NT2/D1 (cell line): ENCODE measurements at regions not wholly inside any gene's neighbourhood (a gene's known extent, or its start where the extent isn't known, plus 50 kb on each side); places are given as distances from the start of the nearest gene placed in this dataset.

ENCODE experiments used
- DNase-seq: peaks from one replicate; pipeline ENCODE4 v3.0.0-alpha.2; 2011; ENCODE audit warnings: low read depth, low spot score
- H3K27me3 ChIP-seq: 2 replicates; pipeline ENCODE4 v1.6.0; 2011; ENCODE audit warnings: mild to moderate bottlenecking; ENCODE audit not compliant: insufficient read length, insufficient read depth
- H3K36me3 ChIP-seq: 2 replicates; pipeline ENCODE4 v1.6.1; 2011; ENCODE audit warnings: mild to moderate bottlenecking, low read length, mixed read lengths; ENCODE audit not compliant: insufficient read depth, insufficient read length
- H3K4me1 ChIP-seq: 2 replicates; pipeline ENCODE4 v1.5.1; 2011; ENCODE audit not compliant: insufficient read depth, insufficient read length
- H3K4me3 ChIP-seq: 2 replicates; pipeline ENCODE4 v1.5.1; 2011; ENCODE audit warnings: low read depth; ENCODE audit not compliant: insufficient read length
- H3K9ac ChIP-seq: 2 replicates; pipeline ENCODE4 v1.6.0; 2011; ENCODE audit warnings: low read depth; ENCODE audit not compliant: insufficient read length
- H3K9me3 ChIP-seq: 2 replicates; pipeline ENCODE4 v1.5.1; 2011; ENCODE audit warnings: mild to moderate bottlenecking, low read length; ENCODE audit not compliant: insufficient read depth
- SUZ12 ChIP-seq: IDR thresholded peaks from 2 replicates; pipeline ENCODE4 v1.6.1; 2011; ENCODE audit not compliant: insufficient read length, insufficient read depth; ENCODE audit errors: extremely low read depth
- YY1 ChIP-seq: IDR thresholded peaks from 2 replicates; pipeline ENCODE4 v1.6.1; 2011; ENCODE audit not compliant: insufficient read length, insufficient read depth
- ZNF274 ChIP-seq: IDR thresholded peaks from 2 replicates; pipeline ENCODE4 v1.6.1; 2011; ENCODE audit warnings: mild to moderate bottlenecking, low read depth, low read length

GRCh38 chr10:4541292-4541691, 284.7 kb upstream of the AKR1E2 start:
- Histone ChIP-seq H3K4me1 (no peaks in the 10 kb centered on the region), H3K9ac (no peak overlapping the region), H3K4me3 (no peak overlapping the region), H3K27me3 (no peaks in the 10 kb centered on the region), H3K9me3 (no peaks in the 10 kb centered on the region), H3K36me3 (no peaks in the 10 kb centered on the region)
- no peak for DNase-seq
- TF ChIP-seq ZNF274 (no peak), YY1 (no peak), SUZ12 (no peak)

- Histone ChIP-seq H3K4me1 (no peaks in the 10 kb centered on the region), H3K36me3 (no peaks in the 10 kb centered on the region), H3K9me3 (no peaks in the 10 kb centered on the region), H3K9ac (no peak overlapping the region), H3K4me3 (no peak overlapping the region), H3K27me3 (no peaks in the 10 kb centered on the region)
- no peak for DNase-seq
- TF ChIP-seq YY1 (no peak), SUZ12 (no peak), ZNF274 (no peak)
These were observed 288.0 kb upstream of the AKR1E2 start for GRCh38 chr10:4538016-4538415.

- TF ChIP-seq YY1 (no peak), ZNF274 (no peak), SUZ12 (no peak)
- Histone ChIP-seq H3K4me3 (no peak overlapping the region), H3K9ac (no peak overlapping the region), H3K4me1 (no peaks in the 10 kb centered on the region), H3K27me3 (no peaks in the 10 kb centered on the region), H3K36me3 (no peaks in the 10 kb centered on the region), H3K9me3 (no peaks in the 10 kb centered on the region)
- no peak for DNase-seq
These were observed 290.5 kb upstream of the AKR1E2 start for GRCh38 chr10:4535521-4535920.

- no peak for TF ChIP-seq SUZ12
- TF ChIP-seq ZNF274, result no peak
- TF ChIP-seq YY1, result no peak
- Histone ChIP-seq H3K4me3 (no peak overlapping the region), H3K9ac (no peak overlapping the region), H3K4me1 (no peaks in the 10 kb centered on the region), H3K27me3 (no peaks in the 10 kb centered on the region), H3K36me3 (no peaks in the 10 kb centered on the region), H3K9me3 (no peaks in the 10 kb centered on the region)
- DNase-seq, result no peak
These were observed 292.4 kb upstream of the AKR1E2 start for GRCh38 chr10:4533621-4534020.

- Histone ChIP-seq H3K27me3 (no peaks in the 10 kb centered on the region), H3K9me3 (no peaks in the 10 kb centered on the region), H3K4me1 (no peaks in the 10 kb centered on the region), H3K36me3 (no peaks in the 10 kb centered on the region), H3K4me3 (no peak overlapping the region), H3K9ac (no peak overlapping the region)
- DNase-seq, result no peak
- TF ChIP-seq SUZ12 (no peak), ZNF274 (no peak), YY1 (no peak)
These were observed 293.0 kb upstream of the AKR1E2 start for GRCh38 chr10:4532976-4533375.

GRCh38 chr10:4532467-4532866, 293.5 kb upstream of the AKR1E2 start:
- H3K27me3 ChIP-seq, result no peaks in the 10 kb centered on the region
- no peaks in the 10 kb centered on the region for H3K4me1 ChIP-seq
- no peak for DNase-seq
- H3K9ac ChIP-seq, result no peak overlapping the region
- TF ChIP-seq YY1, result no peak
- H3K9me3 ChIP-seq, result no peaks in the 10 kb centered on the region
- H3K4me3 ChIP-seq, result no peak overlapping the region
- H3K36me3 ChIP-seq, result no peaks in the 10 kb centered on the region

GRCh38 chr10:4532011-4532410, 294.0 kb upstream of the AKR1E2 start:
- Histone ChIP-seq H3K4me3 (no peak overlapping the region), H3K27me3 (no peaks in the 10 kb centered on the region), H3K9me3 (no peaks in the 10 kb centered on the region), H3K36me3 (no peaks in the 10 kb centered on the region), H3K9ac (no peak overlapping the region), H3K4me1 (no peaks in the 10 kb centered on the region)
- no peak for DNase-seq
- TF ChIP-seq YY1 (no peak), SUZ12 (no peak), ZNF274 (no peak)

- Histone ChIP-seq H3K27me3 (no peaks in the 10 kb centered on the region), H3K4me3 (no peak overlapping the region), H3K9me3 (no peaks in the 10 kb centered on the region), H3K4me1 (no peaks in the 10 kb centered on the region), H3K9ac (no peak overlapping the region), H3K36me3 (no peaks in the 10 kb centered on the region)
- no peak for DNase-seq
- no peak for TF ChIP-seq YY1
These were observed 296.7 kb upstream of the AKR1E2 start for GRCh38 chr10:4529266-4529665.
